Endothelial cell of umbilical vein (primary cell): ENCODE measurements at regions not wholly inside any gene's neighbourhood (a gene's known extent, or its start where the extent isn't known, plus 50 kb on each side); places are given as distances from the start of the nearest gene placed in this dataset.

Source experiments
- EZH2 ChIP-seq: IDR thresholded peaks from 2 replicates; pipeline ENCODE4 v1.6.1; 2012; ENCODE audit warnings: borderline replicate concordance, low read depth, mild to moderate bottlenecking, moderate library complexity, low read length, inconsistent platforms; ENCODE audit not compliant: severe bottlenecking
- FOS ChIP-seq: IDR thresholded peaks from 2 replicates; pipeline ENCODE4 v1.6.1; 2011; ENCODE audit warnings: mild to moderate bottlenecking, low read length, moderate library complexity, borderline replicate concordance; ENCODE audit not compliant: insufficient read depth
- JUN ChIP-seq: IDR thresholded peaks from 2 replicates; pipeline ENCODE4 v1.6.1; 2011; ENCODE audit warnings: borderline replicate concordance, low read depth; ENCODE audit not compliant: insufficient read length, insufficient read depth
- MYC ChIP-seq: IDR thresholded peaks from one replicate; pipeline ENCODE4 v1.6.1; 2011; ENCODE audit warnings: mild to moderate bottlenecking, low read depth, low read length
- POLR2A ChIP-seq: IDR thresholded peaks from 2 replicates; pipeline ENCODE4 v1.6.1; 2012; ENCODE audit warnings: low read depth, mild to moderate bottlenecking, control low read depth, low read length
- POLR2AphosphoS5 ChIP-seq: IDR thresholded peaks from 2 replicates; pipeline ENCODE4 v1.6.1; 2012; ENCODE audit warnings: low read depth, mild to moderate bottlenecking, control low read depth, low read length, moderate library complexity; ENCODE audit not compliant: insufficient read depth
- TF ChIP-seq, protein P1 (sequence below), 2 donors: IDR thresholded peaks; 1 replicate in 1 of 2; 2 replicates in 1 of 2; pipeline ENCODE4 v1.5.1; 2011; ENCODE audit warnings: low read length in 2 of 2, mild to moderate bottlenecking in 2 of 2, moderate library complexity in 2 of 2, control low read depth in 1 of 2, inconsistent platforms in 1 of 2, low read depth in 1 of 2; ENCODE audit not compliant: insufficient read depth in 1 of 2; ENCODE audit errors: extremely low read depth in 1 of 2
- TF ChIP-seq, protein P2 (sequence below): IDR thresholded peaks from 2 replicates; pipeline ENCODE4 v1.6.1; 2011; ENCODE audit not compliant: insufficient read depth, insufficient read length

DNA sequence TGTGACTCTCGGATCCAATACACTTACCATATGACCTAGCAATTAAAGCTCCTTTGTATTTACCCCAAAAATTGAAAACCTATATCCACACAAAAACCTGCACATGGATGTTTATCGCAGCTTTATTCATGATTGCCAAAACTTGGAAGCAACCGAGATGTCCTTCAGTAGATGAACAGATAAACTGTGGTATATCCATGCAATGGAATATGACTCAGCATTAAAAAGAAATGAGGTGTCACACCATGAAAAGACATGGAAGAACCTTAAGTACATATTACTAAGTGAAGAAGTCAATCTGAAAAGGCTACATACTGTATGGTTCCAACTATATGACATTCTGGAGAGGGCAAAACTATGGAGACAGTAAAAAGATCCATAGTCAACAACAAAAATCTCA lies 82.0 kb upstream of the PHF24 start:
- TF ChIP-seq POLR2A (no peak), EZH2 (no peak), FOS (no peak), POLR2AphosphoS5 (no peak), JUN (no peak), MYC (no peak)
- TF ChIP-seq, protein P1, sequence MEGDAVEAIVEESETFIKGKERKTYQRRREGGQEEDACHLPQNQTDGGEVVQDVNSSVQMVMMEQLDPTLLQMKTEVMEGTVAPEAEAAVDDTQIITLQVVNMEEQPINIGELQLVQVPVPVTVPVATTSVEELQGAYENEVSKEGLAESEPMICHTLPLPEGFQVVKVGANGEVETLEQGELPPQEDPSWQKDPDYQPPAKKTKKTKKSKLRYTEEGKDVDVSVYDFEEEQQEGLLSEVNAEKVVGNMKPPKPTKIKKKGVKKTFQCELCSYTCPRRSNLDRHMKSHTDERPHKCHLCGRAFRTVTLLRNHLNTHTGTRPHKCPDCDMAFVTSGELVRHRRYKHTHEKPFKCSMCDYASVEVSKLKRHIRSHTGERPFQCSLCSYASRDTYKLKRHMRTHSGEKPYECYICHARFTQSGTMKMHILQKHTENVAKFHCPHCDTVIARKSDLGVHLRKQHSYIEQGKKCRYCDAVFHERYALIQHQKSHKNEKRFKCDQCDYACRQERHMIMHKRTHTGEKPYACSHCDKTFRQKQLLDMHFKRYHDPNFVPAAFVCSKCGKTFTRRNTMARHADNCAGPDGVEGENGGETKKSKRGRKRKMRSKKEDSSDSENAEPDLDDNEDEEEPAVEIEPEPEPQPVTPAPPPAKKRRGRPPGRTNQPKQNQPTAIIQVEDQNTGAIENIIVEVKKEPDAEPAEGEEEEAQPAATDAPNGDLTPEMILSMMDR (IDR thresholded peaks at IDR 0.05; ENCODE audit: extremely low read depth in 1 of 2, insufficient read depth in 1 of 2, low read depth in 1 of 2, low read length in 2 of 2): no peak
- TF ChIP-seq, protein P2, sequence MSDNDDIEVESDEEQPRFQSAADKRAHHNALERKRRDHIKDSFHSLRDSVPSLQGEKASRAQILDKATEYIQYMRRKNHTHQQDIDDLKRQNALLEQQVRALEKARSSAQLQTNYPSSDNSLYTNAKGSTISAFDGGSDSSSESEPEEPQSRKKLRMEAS: no peak
